ENCODE measurements at regions not wholly inside any gene's neighbourhood (a gene's known extent, or its start where the extent isn't known, plus 50 kb on each side); places are given as distances from the start of the nearest gene placed in this dataset.

DNA sequence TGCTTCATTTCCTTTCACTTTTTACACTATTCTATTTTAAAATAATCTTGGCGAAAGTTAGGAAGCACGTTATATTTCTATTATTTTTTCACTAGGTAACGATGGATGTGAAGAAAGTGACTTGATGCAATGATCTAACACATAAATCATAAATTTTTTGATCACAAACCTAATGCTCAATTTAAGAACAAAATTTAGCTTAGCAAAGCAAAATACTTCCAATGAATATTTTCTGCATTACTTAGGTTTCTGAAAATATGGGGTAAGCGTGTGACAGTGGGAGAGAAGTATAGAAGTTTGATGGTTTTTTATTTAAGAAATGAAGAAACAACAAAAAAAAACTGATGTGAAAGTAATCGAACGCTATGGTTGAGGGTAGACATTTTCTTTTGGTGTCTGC is 1528.7 kb upstream of the CDH9 start:
- Histone ChIP-seq H3K4me1 (ENCODE audit: insufficient read depth, low read length) (no peaks in the 10 kb centered on the region), H3K4me3 (ENCODE audit: low read length) (no peak overlapping the region), H2AFZ (ENCODE audit: low read depth, low read length) (no peak overlapping the region), H3K36me3 (ENCODE audit: insufficient read depth, low read length) (no peaks in the 10 kb centered on the region), H3K9me3 (ENCODE audit: low read length) (peaks cover 2% of the 10 kb centered on the region), H3K27me3 (ENCODE audit: insufficient read depth, low read length) (no peaks in the 10 kb centered on the region)

DNA sequence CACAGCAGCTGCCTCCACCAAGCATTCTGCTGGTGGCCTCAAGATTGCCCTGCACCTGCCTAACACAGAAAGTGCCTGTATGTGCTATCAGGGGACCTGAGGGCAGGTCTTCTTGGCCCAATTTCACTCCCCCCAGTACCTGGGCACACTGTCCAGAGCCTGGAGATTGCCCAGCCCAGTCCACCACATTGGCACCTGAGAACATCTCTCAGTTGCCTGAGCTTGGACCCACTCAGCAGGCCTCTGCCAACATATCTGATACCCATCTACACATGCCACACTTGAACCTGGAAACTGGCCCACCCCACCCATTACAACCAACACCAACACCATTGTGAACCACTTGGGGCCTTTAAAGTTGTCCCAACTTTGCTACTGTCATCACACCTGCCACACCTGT is 1523.1 kb upstream of the CDH9 start:
- Histone ChIP-seq H3K36me3 (ENCODE audit: insufficient read depth, low read length) (no peaks in the 10 kb centered on the region), H3K9me3 (ENCODE audit: low read length) (peaks cover 2% of the 10 kb centered on the region), H2AFZ (ENCODE audit: low read depth, low read length) (no peak overlapping the region), H3K4me3 (ENCODE audit: low read length) (no peak overlapping the region), H3K4me1 (ENCODE audit: insufficient read depth, low read length) (no peaks in the 10 kb centered on the region), H3K27me3 (ENCODE audit: insufficient read depth, low read length) (no peaks in the 10 kb centered on the region)

DNA sequence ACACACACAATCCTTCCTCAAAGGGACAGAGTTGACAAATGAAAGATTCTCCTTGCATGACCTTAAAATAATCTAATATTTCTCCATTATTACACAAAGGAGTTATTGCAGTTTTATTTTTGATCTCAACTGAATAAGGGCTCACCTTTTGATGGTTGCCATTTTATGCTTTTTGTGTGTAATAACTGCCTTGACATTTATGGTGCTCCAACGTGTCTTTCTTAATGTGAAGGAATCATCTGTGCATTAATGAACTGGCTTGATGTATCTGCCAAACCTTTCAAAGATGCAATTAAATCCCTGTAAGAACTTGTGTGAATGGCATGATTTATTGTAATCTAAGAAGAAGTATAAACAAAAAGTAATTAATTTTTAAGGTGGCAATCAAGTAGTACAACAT is 1519.8 kb upstream of the CDH9 start:
- H3K4me3 ChIP-seq (ENCODE audit: low read length), result no peak overlapping the region
- H3K9me3 ChIP-seq (ENCODE audit: low read length), result no peaks in the 10 kb centered on the region
- no peaks in the 10 kb centered on the region for H3K27me3 ChIP-seq (ENCODE audit: insufficient read depth, low read length)
- no peak overlapping the region for H2AFZ ChIP-seq (ENCODE audit: low read depth, low read length)
- H3K4me1 ChIP-seq (ENCODE audit: insufficient read depth, low read length), result no peaks in the 10 kb centered on the region
- H3K36me3 ChIP-seq (ENCODE audit: insufficient read depth, low read length), result no peaks in the 10 kb centered on the region

DNA sequence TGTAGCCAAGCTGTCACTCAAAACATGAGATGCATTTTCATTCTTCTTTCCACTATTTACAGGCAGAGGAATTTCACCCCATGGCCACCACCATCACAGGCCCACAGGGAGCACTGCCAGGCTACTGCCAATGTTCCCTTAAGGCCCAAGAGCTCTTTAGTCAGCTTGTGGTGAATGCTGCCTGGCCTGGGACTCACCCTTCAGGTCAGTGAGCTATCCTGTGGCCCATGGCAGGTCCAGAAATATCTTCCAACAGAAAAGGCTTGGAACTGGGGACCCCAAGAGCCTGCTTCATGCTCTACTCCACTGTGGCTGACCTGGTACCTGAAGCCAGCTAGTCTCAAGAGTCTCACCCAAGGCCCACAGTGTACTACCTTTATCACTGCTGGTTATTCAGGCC is 1518.7 kb upstream of the CDH9 start:
- no peaks in the 10 kb centered on the region for H3K36me3 ChIP-seq (ENCODE audit: insufficient read depth, low read length)
- H3K4me3 ChIP-seq (ENCODE audit: low read length), result no peak overlapping the region
- no peaks in the 10 kb centered on the region for H3K9me3 ChIP-seq (ENCODE audit: low read length)
- no peaks in the 10 kb centered on the region for H3K27me3 ChIP-seq (ENCODE audit: insufficient read depth, low read length)
- H2AFZ ChIP-seq (ENCODE audit: low read depth, low read length), result no peak overlapping the region
- no peaks in the 10 kb centered on the region for H3K4me1 ChIP-seq (ENCODE audit: insufficient read depth, low read length)

DNA sequence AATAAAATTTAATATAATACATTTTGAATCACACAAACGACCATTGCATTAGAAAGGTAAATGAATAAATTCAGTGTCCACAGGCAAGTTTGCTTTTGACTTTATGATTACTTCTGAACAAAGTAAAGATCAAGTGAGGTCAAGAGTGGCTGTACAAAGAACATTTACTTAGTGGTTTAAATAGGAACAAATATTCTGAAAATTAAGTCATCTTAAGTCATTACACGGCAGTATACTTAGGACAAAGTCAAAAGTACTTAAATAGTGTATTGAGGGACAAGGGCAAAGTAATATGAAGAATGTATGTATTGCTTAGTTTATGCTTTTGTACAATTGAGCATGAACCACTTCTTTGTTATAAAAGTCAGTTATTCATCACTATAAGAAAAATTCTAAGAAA is 1511.2 kb upstream of the CDH9 start:
- H3K4me1 ChIP-seq (ENCODE audit: insufficient read depth, low read length), result no peaks in the 10 kb centered on the region
- no peaks in the 10 kb centered on the region for H3K36me3 ChIP-seq (ENCODE audit: insufficient read depth, low read length)
- no peak overlapping the region for H3K4me3 ChIP-seq (ENCODE audit: low read length)
- H2AFZ ChIP-seq (ENCODE audit: low read depth, low read length), result no peak overlapping the region
- no peaks in the 10 kb centered on the region for H3K27me3 ChIP-seq (ENCODE audit: insufficient read depth, low read length)
- no peaks in the 10 kb centered on the region for H3K9me3 ChIP-seq (ENCODE audit: low read length)

DNA sequence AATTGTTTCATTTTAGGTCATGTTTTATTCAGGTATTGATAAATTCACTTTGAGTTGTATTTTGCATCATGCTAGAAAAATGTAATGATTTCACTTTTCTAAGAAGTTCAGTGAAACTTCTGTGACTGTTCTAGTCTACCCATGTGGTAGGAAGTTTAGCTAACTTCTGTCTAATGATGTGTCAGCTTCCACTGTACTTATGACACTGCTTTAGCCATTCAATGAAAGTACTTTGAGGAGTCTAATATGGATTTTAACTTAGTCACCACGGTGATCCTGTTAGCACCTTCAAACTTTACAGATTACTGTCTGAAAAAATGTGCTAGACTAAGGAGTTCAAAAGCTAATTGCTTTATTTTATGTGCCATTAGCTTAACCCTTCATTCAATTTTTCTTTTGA is 1510.5 kb upstream of the CDH9 start:
- no peaks in the 10 kb centered on the region for H3K9me3 ChIP-seq (ENCODE audit: low read length)
- H3K36me3 ChIP-seq (ENCODE audit: insufficient read depth, low read length), result no peaks in the 10 kb centered on the region
- H2AFZ ChIP-seq (ENCODE audit: low read depth, low read length), result no peak overlapping the region
- no peaks in the 10 kb centered on the region for H3K4me1 ChIP-seq (ENCODE audit: insufficient read depth, low read length)
- H3K4me3 ChIP-seq (ENCODE audit: low read length), result no peak overlapping the region
- no peaks in the 10 kb centered on the region for H3K27me3 ChIP-seq (ENCODE audit: insufficient read depth, low read length)

DNA sequence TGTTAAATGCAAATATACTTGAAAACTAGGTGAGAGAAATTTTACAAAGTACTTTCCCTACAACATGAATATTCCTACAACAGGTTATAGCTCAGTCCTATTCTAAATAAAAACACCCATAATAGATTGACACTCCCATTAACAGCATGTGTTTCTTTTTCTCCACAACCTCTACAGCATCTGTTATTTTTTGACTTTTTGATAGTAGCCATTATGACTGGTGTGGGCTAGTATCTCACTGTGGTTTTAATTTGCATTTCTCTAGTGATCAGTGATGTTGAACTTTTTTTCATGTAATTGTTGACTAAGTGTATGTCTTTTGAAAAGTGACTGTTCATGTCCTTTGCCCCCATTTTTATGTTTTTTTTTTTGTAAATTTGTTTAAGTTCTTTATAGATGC is 1506.1 kb upstream of the CDH9 start:
- Histone ChIP-seq H3K9me3 (ENCODE audit: low read length) (no peaks in the 10 kb centered on the region), H3K4me1 (ENCODE audit: insufficient read depth, low read length) (no peaks in the 10 kb centered on the region), H3K27me3 (ENCODE audit: insufficient read depth, low read length) (no peaks in the 10 kb centered on the region), H2AFZ (ENCODE audit: low read depth, low read length) (no peak overlapping the region), H3K36me3 (ENCODE audit: insufficient read depth, low read length) (no peaks in the 10 kb centered on the region), H3K4me3 (ENCODE audit: low read length) (no peak overlapping the region)

DNA sequence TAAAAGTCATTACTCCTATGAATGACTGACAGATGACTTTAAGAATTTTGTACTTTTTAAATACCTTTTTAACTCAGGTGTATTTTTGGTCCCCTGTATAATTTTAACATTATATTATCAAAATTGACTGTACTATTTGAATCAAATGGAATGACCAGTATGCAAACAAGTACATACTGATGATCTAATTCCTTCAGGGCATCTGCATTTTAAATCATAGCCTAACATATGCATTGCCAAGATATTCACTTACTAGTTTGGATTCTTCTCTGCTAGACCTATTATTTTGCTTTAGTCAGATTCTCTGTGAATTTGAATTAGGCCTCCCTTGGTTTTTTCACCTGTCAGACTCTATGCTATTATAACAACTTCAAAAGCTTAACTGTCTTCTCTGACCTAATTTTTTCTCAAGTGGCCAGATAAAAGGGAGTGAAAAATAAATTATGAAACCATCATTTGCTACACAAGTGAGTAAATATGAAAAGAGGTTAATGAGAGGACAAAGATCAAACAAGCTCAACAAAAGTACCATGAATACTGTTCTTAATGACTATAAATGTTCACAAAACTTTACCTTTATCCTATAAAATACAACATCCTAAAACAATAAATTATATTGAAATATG is 1505.2 kb upstream of the CDH9 start:
- Histone ChIP-seq H3K4me3 (ENCODE audit: low read length) (no peak overlapping the region), H3K36me3 (ENCODE audit: insufficient read depth, low read length) (no peaks in the 10 kb centered on the region), H3K9me3 (ENCODE audit: low read length) (no peaks in the 10 kb centered on the region), H3K27me3 (ENCODE audit: insufficient read depth, low read length) (no peaks in the 10 kb centered on the region), H2AFZ (ENCODE audit: low read depth, low read length) (no peak overlapping the region), H3K4me1 (ENCODE audit: insufficient read depth, low read length) (no peaks in the 10 kb centered on the region)

DNA sequence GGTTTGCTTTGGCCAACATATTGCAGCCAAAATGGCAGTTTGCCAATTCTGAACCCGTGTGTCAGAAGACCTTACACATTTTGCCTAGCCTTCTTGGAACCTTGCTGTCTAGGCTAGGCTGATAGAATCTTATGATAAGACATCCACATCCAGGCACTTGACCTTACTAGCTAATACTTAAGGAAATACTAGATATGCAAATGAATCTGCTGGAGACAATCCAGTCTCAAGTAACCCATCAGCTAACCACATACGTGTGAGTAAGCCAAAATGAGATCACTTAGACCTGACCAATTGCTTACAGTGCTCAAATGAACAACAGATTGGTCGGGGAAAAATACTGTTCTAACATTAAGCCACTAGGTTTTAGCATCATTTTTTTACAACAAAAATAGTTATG is 1504.6 kb upstream of the CDH9 start:
- Histone ChIP-seq H3K4me1 (ENCODE audit: insufficient read depth, low read length) (no peaks in the 10 kb centered on the region), H3K27me3 (ENCODE audit: insufficient read depth, low read length) (no peaks in the 10 kb centered on the region), H3K4me3 (ENCODE audit: low read length) (no peak overlapping the region), H3K9me3 (ENCODE audit: low read length) (no peaks in the 10 kb centered on the region), H2AFZ (ENCODE audit: low read depth, low read length) (no peak overlapping the region), H3K36me3 (ENCODE audit: insufficient read depth, low read length) (no peaks in the 10 kb centered on the region)

DNA sequence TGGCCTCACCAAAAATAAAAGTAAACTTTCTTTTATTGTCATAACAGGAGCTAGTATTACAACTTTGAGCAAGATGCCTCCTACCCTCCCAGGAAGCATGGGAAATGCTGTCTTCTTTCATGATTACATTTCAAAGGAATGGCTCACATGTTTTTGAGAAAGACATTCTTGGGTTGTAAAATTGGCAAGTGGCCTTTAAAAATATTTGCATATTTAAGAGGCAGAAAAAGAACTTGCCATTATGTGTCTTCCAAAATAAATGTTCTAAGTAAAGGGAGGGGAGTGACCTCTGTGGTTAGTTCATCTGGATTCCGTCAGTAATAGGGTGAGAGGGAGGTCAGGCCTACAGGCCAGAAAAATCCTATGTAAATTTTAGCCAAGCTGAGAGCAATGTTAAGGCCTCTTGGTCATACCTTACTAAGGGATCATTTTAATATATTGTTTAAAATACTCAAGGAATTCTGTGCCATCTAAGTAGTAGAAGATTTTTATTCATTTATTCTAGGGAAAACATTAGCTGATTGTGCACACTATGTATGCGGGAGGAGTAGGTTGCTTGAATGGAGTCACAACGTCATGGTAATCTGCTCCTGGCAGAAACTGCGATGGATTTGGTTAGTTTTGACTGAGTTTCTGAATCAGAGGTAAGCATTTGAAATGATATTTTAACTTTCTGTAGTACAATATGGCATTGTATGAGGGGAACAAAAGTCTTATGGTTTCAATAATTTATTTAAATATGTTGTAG is 1485.7 kb upstream of the CDH9 start:
- H3K27me3 ChIP-seq (ENCODE audit: insufficient read depth, low read length), result no peaks in the 10 kb centered on the region
- peaks cover 3% of the 10 kb centered on the region for H3K4me1 ChIP-seq (ENCODE audit: insufficient read depth, low read length)
- no peaks in the 10 kb centered on the region for H3K36me3 ChIP-seq (ENCODE audit: insufficient read depth, low read length)
- H3K4me3 ChIP-seq (ENCODE audit: low read length), result no peak overlapping the region
- peak overlapping the region; percentile 41 for H2AFZ ChIP-seq (ENCODE audit: low read depth, low read length)
- H3K9me3 ChIP-seq (ENCODE audit: low read length), result peaks cover 2% of the 10 kb centered on the region

DNA sequence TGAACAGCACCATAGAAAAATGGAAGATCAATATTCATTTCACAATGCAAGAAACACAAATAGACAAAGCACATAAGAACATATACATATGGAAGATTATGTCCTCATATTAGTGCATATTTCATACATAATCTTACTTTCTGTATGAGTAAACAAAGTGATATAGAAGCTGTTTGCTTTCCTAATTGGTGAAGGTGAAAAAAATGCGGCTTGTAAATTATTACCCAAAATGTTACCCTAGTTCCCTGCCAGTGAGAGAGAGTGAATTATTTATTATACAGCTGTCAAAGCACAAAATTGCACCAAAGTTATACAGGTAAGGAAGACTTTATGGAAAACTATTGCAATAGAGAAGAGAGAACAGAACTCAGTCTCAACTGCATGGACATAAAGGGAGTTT is 1485.0 kb upstream of the CDH9 start:
- peaks cover 3% of the 10 kb centered on the region for H3K4me1 ChIP-seq (ENCODE audit: insufficient read depth, low read length)
- H3K4me3 ChIP-seq (ENCODE audit: low read length), result no peak overlapping the region
- H3K27me3 ChIP-seq (ENCODE audit: insufficient read depth, low read length), result no peaks in the 10 kb centered on the region
- peak overlapping the region; percentile 41 for H2AFZ ChIP-seq (ENCODE audit: low read depth, low read length)
- H3K9me3 ChIP-seq (ENCODE audit: low read length), result peaks cover 2% of the 10 kb centered on the region
- H3K36me3 ChIP-seq (ENCODE audit: insufficient read depth, low read length), result no peaks in the 10 kb centered on the region

DNA sequence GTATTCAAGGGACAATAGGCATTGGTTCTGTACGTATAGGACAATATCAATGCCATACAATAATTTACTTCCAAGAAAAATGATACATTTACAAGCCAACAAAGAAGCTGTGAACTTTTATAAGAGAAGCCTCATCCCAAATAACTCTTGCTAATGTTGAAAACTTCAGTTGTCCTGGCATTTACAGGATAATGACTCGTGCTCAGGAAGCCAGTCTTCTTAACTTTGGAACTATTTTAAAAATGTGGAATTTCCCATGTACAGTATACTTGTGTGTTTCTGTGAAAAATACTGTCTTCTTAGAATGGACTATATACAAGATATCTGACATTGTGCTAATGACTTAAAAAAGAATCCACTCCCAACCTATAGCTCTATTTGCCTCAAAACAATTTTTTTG is 1479.3 kb upstream of the CDH9 start:
- Histone ChIP-seq H2AFZ (ENCODE audit: low read depth, low read length) (peak overlapping the region; percentile 18), H3K27me3 (ENCODE audit: insufficient read depth, low read length) (no peaks in the 10 kb centered on the region), H3K4me3 (ENCODE audit: low read length) (no peak overlapping the region), H3K4me1 (ENCODE audit: insufficient read depth, low read length) (peaks cover 4% of the 10 kb centered on the region), H3K9me3 (ENCODE audit: low read length) (peaks cover 2% of the 10 kb centered on the region), H3K36me3 (ENCODE audit: insufficient read depth, low read length) (no peaks in the 10 kb centered on the region)

DNA sequence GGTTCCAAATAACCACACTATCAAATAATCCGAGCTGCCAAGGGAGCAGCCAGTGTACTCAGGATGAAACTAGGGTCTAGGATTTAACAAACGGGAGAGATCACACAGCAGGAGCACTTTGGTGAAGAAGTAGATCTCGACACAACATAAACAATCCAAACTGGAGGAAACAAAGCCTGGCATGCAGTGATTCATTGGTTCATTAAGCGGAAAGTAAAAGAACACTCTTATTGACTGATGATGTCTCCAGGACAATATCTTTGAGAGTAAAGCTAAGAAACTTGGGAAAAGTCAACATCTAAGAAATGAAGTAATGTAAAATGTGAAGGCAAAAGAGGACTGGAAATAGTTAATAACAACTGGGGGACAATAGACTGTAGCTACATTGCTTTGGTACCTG is 1478.3 kb upstream of the CDH9 start:
- Histone ChIP-seq H3K4me1 (ENCODE audit: insufficient read depth, low read length) (peaks cover 4% of the 10 kb centered on the region), H3K27me3 (ENCODE audit: insufficient read depth, low read length) (no peaks in the 10 kb centered on the region), H3K36me3 (ENCODE audit: insufficient read depth, low read length) (no peaks in the 10 kb centered on the region), H3K4me3 (ENCODE audit: low read length) (no peak overlapping the region), H3K9me3 (ENCODE audit: low read length) (peaks cover 2% of the 10 kb centered on the region), H2AFZ (ENCODE audit: low read depth, low read length) (peak overlapping the region; percentile 18)

DNA sequence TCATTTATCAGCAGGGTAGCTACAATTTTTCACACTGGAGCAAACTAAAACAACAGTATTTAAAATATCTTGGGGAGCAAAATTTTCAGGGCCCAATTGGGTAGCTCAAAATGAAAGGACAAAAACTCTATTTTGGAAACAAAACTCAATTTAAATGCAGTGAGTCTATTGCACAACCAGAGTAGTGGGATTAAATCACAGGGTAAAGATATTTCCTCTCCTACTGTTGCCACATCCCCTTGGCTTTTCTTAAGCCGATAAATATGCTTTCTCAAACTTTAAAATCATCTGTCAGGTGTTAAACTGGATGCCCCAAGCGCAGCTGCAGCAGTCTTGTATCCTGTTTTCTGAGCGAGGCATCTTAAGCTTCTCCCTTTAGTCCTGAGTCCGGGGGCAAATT is 1474.3 kb upstream of the CDH9 start:
- no peaks in the 10 kb centered on the region for H3K27me3 ChIP-seq (ENCODE audit: insufficient read depth, low read length)
- no peak overlapping the region for H3K4me3 ChIP-seq (ENCODE audit: low read length)
- H2AFZ ChIP-seq (ENCODE audit: low read depth, low read length), result no peak overlapping the region
- H3K9me3 ChIP-seq (ENCODE audit: low read length), result no peaks in the 10 kb centered on the region
- H3K36me3 ChIP-seq (ENCODE audit: insufficient read depth, low read length), result no peaks in the 10 kb centered on the region
- peaks cover 4% of the 10 kb centered on the region for H3K4me1 ChIP-seq (ENCODE audit: insufficient read depth, low read length)

Measured in neuron (in vitro differentiated cells).